ENCODE measurements at regions not wholly inside any gene's neighbourhood (a gene's known extent, or its start where the extent isn't known, plus 50 kb on each side); places are given as distances from the start of the nearest gene placed in this dataset.

DNA sequence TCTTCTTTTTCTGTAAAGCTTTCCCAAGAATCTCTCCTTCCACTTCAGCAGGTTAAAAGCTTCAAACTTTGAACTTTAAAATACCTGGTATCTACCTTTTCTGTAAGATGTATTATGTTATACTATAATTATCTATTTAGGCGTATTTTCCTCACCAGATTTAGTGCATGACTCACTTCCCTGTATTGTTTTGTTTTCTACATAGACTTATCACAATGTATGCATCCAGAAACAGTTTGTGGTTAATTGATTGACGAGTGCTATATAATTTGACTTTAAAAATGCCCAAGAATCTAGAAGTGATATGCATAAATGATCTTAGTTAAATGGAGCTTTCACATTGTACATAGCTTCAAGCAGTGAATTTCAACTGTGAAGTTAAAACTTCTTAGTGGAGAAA, 473.9 kb upstream of the CDH2 start:
- no peak for DNase-seq

DNA sequence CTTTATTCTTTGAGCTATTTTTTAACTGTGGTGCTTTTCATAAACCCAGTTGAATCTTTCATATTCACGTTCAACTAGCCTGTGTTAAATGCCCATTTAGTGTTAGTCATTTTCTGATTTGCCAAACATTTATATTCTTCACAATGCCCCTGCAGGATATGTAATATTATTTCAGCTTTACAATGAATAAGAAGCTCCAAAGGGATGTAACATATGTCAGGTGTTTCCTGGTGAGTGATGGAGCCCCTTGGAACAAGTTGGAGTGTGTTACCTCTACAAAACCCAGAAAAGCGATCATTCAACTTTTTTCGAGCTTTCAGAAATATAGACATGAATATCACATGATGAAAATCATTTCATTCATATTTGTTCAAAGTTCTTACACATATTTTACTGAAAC, 471.0 kb upstream of the CDH2 start:
- DNase-seq = no peak

DNA sequence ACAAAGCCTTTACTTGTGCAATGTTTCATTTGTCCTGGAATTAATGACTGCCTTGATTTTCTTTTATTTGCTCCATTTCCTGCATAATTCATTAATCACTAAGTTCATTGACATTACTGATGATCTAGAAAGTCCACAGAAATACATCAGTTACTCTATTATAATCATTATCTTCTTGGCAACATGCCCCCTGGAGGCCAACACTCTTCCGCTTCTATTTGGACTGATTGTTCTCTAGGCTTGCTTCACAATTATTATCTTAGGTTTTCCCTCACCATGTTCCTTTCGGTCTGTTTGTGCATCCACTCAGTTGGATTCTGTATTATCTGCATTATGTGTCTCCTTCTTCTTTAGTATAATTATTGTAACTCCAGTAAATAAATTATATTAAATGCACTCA, 461.0 kb upstream of the CDH2 start:
- DNase-seq = no peak

DNA sequence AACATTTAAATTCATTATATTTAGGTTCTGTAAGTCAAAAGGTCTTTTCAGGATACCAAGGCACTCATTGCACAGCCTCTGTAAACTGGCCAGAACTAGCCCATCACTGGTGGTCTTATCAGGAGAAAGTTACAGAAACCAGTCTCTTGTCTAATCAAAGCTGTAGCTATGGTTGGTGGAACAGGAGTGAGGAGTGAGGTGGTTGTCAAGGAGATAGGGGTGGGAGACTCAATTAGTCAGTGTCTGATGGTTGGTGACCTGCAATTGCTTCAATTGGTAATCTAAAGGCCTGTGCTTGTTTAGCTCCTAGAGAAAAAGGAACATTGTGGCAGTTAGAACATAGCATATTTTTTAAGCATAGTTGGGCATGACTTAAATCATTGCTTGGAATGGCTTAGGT, 458.6 kb upstream of the CDH2 start:
- DNase-seq = no peak

DNA sequence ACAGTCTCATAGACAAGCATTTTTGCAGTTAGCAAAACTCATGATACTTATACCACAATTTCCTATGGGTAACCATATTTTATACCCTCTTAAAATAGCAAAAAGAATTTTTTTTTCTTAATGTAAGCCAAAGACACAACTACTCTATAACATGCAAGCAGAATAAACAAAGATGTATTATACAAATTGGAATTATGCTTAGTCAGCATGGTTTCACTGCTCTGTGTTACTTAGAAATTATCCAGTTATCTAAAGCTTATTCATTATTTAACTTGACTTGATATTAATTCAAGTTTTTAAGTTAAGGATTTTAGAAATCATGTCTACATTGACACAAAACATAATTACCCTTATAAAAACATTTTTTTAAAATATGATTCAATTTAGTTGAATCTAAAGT, 449.8 kb upstream of the CDH2 start:
- no peak for DNase-seq

DNA sequence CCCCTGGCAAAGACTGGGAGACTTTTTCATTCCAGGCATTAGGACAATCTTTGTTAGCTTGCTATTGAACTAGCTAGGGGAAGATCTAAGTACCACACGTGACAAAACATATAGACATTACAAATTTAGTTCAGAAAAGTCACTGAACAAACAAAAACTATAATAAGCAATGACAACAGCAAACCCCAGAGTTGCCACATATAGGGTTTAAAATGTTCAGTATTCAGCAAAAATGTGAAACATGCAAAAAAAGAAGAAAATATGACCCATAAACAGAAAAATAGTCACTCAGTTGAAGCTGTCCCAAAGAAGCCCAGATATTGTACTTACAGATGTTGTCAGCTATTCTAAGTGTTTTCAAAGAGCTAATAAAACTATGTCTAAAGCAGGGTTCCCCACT, 431.1 kb upstream of the CDH2 start:
- no peak for DNase-seq

DNA sequence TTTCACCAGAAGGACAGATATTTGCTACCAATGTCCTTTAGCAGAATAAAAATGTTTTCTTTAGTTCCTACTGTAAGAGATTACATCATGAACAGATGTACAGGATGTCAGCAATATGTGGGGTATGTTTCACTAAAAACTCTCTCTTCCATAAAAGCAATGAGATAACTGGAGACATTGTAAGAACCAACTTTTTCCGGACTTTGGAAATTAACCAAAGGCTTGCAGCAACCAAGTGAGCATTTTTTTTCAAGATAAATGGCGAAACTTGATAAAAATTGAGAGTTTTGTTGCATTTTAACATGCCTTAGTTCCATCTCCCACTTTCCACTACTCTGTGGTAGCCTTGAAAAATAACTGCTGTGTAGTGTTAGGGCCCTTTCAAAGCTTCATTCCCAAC, 429.8 kb upstream of the CDH2 start:
- DNase-seq = no peak

DNA sequence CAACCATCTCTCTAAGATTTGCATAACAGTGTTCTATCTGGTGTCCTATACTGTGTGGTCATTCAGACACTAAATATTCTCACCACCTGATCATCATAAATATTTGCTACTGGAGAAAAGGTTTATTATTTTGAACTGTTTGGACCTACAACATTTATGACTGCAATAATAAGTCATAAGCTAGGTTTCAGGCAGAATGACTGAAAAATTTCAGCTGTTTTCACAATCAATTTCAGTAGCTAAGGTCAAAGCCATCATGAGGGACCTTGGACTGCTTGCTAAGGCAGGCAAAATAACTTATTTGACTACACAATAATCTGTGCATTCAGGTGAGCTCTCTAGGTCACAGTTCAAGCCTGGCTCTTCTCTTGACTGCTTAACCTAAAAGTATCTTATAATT, 425.5 kb upstream of the CDH2 start:
- no peak for DNase-seq

DNA sequence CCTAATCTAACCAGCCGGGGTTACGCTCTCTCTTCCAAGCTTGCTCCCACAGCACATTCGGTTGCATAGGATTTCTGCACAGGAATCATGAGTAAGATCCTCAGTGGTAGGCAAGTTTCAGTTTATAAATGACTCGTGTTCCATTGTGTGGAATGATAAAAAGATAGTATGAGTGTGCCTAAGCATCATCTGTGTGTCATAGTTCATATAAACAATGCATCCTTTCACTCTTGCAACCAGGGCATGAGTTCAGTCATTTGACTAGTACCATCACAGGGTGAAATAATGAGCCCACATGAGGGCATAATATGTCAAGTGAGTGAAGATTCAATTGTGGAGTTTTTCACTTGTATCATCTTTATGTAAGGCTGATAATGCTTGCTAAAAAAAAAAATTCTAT, 417.1 kb upstream of the CDH2 start:
- no peak for DNase-seq

DNA sequence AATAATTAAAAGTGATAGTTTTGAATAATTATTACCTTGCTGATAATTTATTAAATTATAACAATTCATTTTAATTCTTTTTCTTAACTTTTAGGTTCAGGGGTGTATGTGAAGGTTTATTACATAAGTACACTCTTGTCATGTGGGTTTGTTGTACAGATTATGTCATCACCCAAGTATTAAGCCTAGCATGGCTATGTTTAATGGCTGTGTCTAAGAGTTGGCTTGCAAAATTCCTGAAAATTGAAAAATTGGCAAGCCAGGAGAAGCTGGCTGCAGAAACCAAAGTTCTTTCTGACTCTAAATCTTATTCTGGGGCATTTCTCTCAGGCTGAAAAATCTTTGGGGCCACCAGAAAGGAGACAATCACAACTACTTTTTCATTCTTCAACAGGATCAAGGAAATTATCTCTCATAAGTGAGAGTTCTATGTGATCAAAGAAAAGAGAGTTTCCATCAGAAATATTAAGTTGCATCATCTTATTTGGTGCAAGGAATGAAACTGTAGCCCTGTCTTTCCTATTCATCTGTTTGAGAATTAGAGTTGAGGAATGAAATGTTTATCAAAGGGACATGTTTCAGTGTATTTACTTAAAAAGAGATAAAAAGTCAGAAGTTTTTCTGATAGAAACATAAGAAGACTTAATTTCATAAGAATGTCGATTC, 412.1 kb upstream of the CDH2 start:
- DNase-seq = no peak

DNA sequence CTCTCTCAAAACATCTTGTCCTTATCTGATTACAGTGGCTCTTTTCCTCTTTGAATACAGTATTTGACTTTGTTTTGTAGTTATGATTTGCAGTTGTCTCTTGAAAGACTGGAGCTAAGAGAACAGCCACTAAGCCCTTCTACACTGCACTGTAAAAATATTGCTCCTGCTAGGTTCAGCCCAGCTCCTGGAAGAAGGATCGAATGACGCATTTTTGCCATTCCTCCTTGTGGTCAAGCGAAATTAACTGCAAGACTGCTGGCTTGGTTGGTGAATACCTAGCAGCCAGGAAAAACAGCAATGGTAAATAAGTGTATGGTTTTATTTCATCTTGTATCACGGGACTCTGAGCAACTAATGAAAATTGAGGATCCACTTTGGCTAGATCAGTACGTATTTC, 407.8 kb upstream of the CDH2 start:
- DNase-seq = no peak

DNA sequence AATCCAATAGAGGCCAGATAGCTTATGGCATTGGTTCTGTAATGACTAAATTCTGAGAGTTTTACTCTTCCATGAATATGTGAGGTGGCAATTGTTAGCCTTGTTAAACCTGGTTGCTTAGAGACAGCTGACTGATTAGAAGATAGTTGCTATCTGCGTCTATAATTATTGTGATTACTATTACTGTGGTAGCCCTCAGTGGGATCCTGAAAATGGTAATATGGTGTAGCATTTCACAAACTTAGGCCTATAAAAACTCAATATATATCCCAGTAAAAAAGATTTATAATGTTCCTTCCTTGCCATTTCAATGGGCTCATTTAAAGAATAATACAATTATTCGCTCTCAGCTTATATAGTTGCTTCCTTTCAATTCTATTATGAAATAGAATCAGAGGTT, 405.8 kb upstream of the CDH2 start:
- no peak for DNase-seq

DNA sequence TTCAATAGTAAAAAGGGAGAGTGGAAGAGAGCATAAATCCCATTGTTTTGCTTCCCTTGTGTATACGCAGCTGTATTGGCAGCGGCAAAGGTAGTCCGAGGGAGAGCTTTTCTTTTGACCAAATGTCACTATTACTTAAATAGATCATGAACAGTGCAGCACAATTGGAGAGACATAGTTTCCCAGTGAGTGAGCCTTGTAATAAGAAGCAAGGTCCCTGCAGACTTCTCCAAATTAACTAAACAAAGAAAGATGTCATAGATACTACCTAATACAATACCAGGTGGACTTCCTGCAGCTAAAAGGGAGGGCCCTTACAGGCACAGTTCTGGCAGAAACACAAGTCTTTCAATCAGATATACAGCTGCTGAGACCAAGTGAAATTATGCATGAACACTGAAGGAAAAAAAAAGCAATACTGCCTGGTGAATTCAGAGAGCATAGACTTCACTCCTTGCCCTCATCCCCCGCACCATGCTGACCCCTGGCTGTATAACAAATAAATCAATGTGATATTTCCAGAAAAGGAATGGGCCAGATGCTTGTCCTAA, 404.7 kb upstream of the CDH2 start:
- no peak for DNase-seq

DNA sequence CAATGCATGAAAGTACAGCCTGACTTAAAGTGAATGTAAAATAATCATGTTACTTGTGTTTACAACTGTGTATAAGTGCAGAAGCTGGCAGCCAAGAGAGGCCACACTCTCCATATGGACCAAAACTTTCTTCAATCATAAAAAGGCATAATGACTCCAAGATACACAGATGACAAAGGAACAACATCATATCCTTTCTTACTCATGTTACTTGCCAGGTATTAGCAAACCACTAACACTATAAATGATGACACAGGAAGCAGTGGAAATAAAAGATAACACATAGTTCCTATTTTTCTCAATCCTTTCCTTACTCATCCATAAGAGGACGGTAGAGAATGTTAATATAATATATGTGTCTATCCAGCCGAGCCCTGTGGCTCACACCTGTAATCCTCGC, 400.0 kb upstream of the CDH2 start:
- DNase-seq = no peak

DNA sequence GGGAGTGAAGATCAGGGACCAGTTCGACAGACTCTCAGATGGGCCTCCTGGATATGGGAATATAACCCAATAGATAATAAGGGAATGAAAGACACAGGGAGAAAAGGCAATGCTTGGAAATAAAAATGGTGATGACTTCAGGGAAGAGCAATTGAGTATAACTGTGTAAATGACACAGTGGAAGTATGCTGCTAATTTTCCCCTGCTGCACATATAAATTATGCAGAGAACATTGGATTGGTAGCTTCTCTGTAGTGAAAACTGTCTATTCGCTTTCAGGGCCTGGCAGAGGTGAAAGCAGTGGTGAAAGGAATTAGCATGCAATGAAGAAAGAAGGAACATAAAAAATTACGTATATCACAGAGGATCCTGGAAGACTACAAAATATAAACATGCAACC, 398.2 kb upstream of the CDH2 start:
- DNase-seq = no peak

DNA sequence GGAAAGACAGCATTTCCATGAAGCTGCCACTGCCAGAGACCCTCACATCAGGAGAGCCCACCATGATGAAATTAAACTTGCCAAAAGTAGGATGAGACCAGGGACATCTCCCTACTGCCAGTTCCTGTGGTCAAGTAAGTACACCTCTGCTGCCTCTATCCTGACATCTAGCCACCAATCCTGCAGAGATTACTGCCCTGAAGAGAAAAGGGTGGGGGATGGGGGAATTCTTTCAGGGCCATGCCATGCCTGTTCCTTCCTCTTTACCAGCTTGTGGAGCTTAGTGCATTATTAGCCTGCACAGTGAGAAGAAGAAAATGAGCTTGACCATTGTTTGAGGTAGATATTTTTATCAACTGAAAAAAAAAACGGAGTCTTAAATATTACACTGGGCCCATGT, 397.2 kb upstream of the CDH2 start:
- no peak for DNase-seq

DNA sequence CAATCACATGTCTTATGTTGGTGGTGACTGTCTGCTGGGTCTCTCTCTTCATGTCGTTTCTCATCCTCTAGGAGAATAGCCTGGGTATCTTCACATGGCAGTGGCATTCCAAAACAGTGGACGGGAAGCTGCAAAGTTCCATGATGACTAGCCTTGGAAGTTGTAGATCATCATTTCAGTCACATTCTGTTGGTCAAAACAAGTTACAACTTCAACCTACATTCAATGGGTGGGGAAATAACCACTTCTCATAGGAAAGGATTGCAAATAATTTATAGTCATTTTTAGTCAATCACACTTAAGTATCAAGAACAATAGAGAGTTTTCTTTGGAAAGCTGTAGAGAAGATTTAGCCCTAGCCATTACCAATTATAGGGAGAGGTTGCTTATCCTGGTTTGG, 395.0 kb upstream of the CDH2 start:
- no peak for DNase-seq

DNA sequence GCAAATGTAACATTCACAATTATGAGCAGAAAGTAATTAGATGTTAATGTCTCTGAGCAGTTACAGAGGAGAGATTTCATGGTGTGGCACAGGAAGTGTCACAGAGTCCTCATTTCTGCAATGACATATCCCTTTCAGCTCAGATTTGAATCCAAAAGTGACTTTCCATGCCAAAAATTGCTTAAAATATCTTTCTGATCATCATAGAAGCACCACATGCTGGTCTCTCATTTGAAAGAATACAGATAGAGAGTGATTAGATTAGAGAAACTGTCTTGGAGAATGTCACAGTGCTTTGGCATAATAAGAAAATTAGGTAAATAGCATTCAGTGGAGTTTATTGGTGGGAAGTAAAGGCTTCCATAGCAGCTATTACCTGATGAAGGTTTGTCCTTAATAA, 383.4 kb upstream of the CDH2 start:
- no peak for DNase-seq

DNA sequence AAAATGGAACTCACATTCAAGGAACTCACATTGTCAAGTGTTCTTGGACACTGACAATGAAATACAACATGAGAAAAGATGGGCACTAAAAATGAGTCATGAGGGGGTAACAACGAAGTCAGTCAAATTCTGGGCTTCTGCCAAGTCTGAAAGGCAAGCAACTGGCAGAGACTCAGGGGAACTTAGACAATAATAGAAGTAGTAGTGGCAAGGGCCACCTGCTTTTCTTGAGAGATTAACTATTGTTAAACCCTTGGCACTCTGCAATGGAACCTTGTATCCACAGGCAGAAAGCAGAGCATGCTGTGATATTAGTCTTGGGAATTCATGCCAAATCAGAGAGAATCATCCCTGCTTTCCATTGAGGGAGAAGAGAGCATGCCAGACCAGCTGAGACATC, 382.6 kb upstream of the CDH2 start:
- DNase-seq = no peak

DNA sequence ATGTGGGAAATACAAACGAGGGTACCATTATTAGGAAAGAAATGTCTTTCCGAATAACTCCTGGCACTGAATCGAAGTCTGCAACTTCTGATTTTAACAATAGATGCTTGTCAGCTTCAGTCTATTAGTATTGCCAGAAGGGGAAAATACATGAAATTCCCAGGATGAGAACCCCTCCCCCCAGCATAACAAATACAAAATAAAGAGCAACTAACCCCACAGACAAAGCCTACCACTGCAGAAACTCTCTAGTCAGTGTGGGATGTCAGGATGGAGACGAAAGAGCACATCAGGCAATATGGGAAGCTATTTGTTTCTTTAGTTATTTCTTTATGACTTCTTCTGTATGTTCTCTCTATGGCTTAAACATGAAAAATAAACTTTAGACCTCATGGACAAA, 365.0 kb upstream of the CDH2 start:
- no peak for DNase-seq

DNA sequence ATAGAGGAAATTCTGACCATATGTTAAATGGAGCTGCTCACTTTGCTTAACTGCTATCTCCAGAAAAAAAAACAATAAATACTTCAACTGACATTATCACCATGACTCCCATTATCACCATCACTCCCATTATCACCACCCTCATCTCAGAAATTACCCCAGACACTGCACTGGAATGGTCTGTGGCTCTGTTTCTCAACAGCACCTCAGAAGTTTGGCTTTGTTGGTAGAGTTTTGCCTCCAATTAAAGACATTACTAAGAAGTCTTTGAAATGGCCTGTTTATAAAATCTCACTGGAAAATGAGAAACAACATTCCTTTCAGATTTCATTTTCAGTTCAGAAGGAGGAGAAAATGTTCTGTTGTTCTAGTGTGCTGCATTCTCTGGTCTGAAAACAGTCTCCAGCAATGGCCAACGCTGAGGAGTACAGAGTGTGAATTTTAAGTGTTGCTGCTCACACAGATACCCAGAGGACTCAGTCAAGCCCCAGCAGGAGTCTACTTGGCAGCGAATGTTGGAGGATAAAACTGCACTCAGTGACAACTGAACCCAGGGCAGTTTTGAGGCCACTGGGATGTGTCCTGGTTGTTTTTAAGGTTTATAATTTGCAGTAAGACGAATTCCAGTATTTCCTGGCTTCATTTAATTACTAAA, 364.5 kb upstream of the CDH2 start:
- no peak for DNase-seq

DNA sequence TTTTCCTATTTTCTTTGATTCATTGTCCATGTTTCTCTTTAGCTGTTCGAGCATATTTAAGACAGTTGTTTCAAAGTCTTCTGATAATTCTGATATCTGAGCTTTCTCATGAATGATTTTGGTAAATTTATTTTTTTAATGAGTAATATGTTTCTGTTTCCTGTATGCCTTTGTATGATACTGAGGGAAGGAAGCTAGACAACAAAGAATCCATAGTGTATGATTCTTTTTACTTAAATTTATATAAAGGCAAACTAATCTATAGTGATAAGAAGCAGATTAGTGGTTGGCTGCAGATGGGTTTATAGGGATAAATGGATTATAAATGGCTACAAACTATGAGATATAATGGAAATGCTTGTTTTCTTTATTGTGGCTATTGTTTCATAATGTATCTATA, 352.7 kb upstream of the CDH2 start:
- DNase-seq = no peak

DNA sequence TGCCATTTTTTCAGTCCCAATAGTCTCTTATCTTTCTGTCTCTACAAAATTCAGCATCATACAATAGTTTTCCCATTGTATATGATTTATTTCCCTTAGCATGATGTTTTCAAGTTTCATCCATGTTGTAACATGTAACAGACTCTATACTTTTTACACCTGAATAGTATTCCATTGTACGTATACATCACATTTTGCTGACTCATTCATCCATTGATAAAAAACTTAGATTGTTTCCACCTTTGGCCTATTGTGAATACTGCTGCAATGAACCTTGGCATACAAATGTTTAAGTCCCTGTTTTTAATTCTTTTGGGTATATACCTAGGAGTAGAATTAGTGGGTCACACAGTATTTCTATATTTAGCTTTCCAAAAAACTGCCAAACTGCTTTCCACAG, 349.3 kb upstream of the CDH2 start:
- no peak for DNase-seq

DNA sequence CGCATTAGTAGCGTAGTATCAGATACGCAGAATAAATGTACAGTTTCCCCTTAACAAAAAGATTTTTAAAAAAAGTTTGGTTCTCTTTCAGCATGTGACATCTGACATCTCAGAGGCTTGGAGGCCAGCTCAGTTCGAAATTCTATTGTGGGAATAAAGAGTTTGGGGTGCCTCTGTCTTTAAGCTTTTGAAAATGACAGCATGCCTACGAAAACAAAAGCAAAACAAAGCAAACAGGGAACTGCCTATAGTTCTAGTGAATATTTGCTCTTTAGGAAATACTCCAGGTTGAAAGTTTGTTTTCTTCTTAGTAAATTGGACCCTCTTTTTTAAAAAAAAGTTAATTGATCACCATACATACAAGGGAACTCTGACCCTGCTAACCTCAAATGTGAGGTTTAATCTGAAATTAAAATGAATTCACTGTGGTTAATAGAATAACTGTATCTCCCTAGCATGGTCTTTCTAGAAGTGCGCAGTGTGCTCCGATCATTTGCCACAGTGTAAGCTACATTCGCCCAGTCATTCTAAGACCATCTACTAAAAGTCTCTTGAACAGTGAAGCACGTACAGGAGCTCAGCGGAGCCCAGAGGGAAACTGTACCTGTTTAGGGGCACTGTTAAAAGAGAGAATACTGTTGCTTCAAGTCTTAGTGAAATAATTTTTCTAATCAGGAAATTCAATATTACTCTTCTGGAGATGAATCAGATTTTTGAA, 347.0 kb upstream of the CDH2 start:
- DNase-seq = no peak

Measured in NCI-H2029 treated with DMSO at 0.1 percent for 48 hours (cell line).